ENCODE measurements at regions not wholly inside any gene's neighbourhood (a gene's known extent, or its start where the extent isn't known, plus 50 kb on each side); places are given as distances from the start of the nearest gene placed in this dataset.
A peak's percentile ranks its signal among the peaks of the same experiment; 100 is the strongest.

GRCh38 chr1:232369451-232370296 lies 260.3 kb downstream of the SIPA1L2 start:
- in situ Hi-C loops (cut with MboI; ENCODE audit: low sequenced_read_pairs): no loop called here
- 83% methylated on average over 3 of the region's 11 CpGs; no CpG with 5 or more reads in 1 of the 2 experiments for WGBS, 2 experiments (ENCODE audit: extremely low coverage in 2 of 2, insufficient read length in 1 of 2)
- Histone ChIP-seq H3K27ac (ENCODE audit: insufficient read depth, low read length) (no peak overlapping the region), H4K20me1 (ENCODE audit: insufficient read depth, low read length) (no peaks in the 10 kb centered on the region), H3K4ac (ENCODE audit: low read depth, low read length) (no peak overlapping the region), H4K5ac (ENCODE audit: low read depth, low read length) (no peak overlapping the region), H2BK20ac (ENCODE audit: low read depth, low read length) (no peak overlapping the region), H3K56ac (ENCODE audit: extremely low read depth, insufficient read depth, low read length) (no peak overlapping the region), H2AFZ (replicated peaks; ENCODE audit: low read length, poor library complexity) (no peak overlapping the region), H3K79me1 (ENCODE audit: low read depth in 1 of 2, low read length in 2 of 2) (no peaks in the 10 kb centered on the region), H3K9me3 (ENCODE audit: control insufficient read depth, insufficient read depth, low read length) (no peaks in the 10 kb centered on the region), H2BK15ac (ENCODE audit: low read depth, low read length) (no peak overlapping the region), H3K9ac (ENCODE audit: low read depth, low read length) (no peak overlapping the region), H3K23ac (ENCODE audit: low read depth, low read length) (no peak overlapping the region), H3K4me2 (ENCODE audit: low read depth, low read length) (no peak overlapping the region), H3K14ac (replicated peaks; ENCODE audit: low read depth, low read length) (no peak overlapping the region; the same call in 1 of the 2 replicates), H3K18ac (ENCODE audit: low read depth, low read length) (no peak overlapping the region), H3K36me3 (ENCODE audit: control insufficient read depth, insufficient read depth, low read length) (no peaks in the 10 kb centered on the region), H3K27me3 (ENCODE audit: control insufficient read depth, insufficient read depth, low read length) (no peaks in the 10 kb centered on the region), H2BK120ac (ENCODE audit: low read depth, low read length) (no peak overlapping the region), H4K8ac (ENCODE audit: low read depth in 2 of 2, low read length in 2 of 2) (no peak overlapping the region), H2AK5ac (ENCODE audit: low read depth, low read length) (no peak overlapping the region), H4K91ac (ENCODE audit: insufficient read depth, low read depth, low read length) (no peak overlapping the region), H3K4me1 (ENCODE audit: control insufficient read depth, insufficient read depth, low read length) (no peaks in the 10 kb centered on the region), H2BK5ac (ENCODE audit: low read depth, low read length, poor library complexity, severe bottlenecking) (no peak overlapping the region), H3K9me1 (ENCODE audit: insufficient read depth, low read length) (no peaks in the 10 kb centered on the region; the same call in 1 of the 2 replicates), H2AK9ac (replicated peaks; ENCODE audit: low read depth, low read length, poor library complexity) (no peak overlapping the region), H3K4me3 (ENCODE audit: insufficient read depth, low read depth, low read length) (no peak overlapping the region)
- peak; percentile 37; the same call in 1 of the 2 replicates for ATAC-seq (ENCODE audit: low read depth)
- no peak for DNase-seq
- dilution Hi-C loops (cut with HindIII; ENCODE audit: low sequenced_read_pairs, unreplicated experiment): no loop called here
- no TSS peak for BruUV-seq (replicated peaks)
- ChIA-PET POLR2A (ENCODE audit: unreplicated experiment) (no interaction called here), CTCF (no interaction called here)
- intact Hi-C loops (cut with micrococcal nuclease): no loop called here
- TF ChIP-seq MAFK (IDR thresholded peaks at IDR 0.05; ENCODE audit: low read depth, low read length): no peak
- no peak for TF ChIP-seq ELK1 (IDR thresholded peaks at IDR 0.05; ENCODE audit: borderline replicate concordance, low read depth, low read length)
- TF ChIP-seq CHD1 (IDR thresholded peaks at IDR 0.05; ENCODE audit: low read depth, low read length): no peak
- no peak for TF ChIP-seq BHLHE40 (IDR thresholded peaks at IDR 0.05; ENCODE audit: low read depth, low read length)
- no peak for TF ChIP-seq MAZ (IDR thresholded peaks at IDR 0.05; ENCODE audit: borderline replicate concordance, low read depth, low read length)
- TF ChIP-seq RAD21 (IDR thresholded peaks at IDR 0.05; ENCODE audit: low read length): no peak
- TF ChIP-seq CTCF (conservative IDR thresholded peaks at IDR 0.05; ENCODE audit: low read depth, low read length): no peak
- no peak for TF ChIP-seq RCOR1 (IDR thresholded peaks at IDR 0.05; ENCODE audit: insufficient replicate concordance, low read length)
- no peak for TF ChIP-seq SMC3 (IDR thresholded peaks at IDR 0.05; ENCODE audit: low read depth, low read length)
- no peak for TF ChIP-seq FOS (IDR thresholded peaks at IDR 0.05; ENCODE audit: low read depth, low read length)
- no peak for TF ChIP-seq RFX5 (IDR thresholded peaks at IDR 0.05; ENCODE audit: low read depth, low read length)
- TF ChIP-seq NFE2L2 (IDR thresholded peaks at IDR 0.05; ENCODE audit: low read depth, low read length): no peak

Data from IMR-90 (cell line).